HG02938 (cell line): ENCODE measurements at regions not wholly inside any gene's neighbourhood (a gene's known extent, or its start where the extent isn't known, plus 50 kb on each side); places are given as distances from the start of the nearest gene placed in this dataset.
A peak's percentile ranks its signal among the peaks of the same experiment; 100 is the strongest.
"Not testable (repeated sequence)": the region's sequence is repeated elsewhere in the genome, so short reads cannot be mapped to it uniquely, and the experiment has no call there.

Source experiments
- ATAC-seq: cut with Tn5 transposase; IDR thresholded peaks from one replicate; pipeline ENCODE4 v1.9.1; 2021; ENCODE audit warnings: mild to moderate bottlenecking, moderate library complexity; ENCODE audit not compliant: unreplicated experiment

DNA sequence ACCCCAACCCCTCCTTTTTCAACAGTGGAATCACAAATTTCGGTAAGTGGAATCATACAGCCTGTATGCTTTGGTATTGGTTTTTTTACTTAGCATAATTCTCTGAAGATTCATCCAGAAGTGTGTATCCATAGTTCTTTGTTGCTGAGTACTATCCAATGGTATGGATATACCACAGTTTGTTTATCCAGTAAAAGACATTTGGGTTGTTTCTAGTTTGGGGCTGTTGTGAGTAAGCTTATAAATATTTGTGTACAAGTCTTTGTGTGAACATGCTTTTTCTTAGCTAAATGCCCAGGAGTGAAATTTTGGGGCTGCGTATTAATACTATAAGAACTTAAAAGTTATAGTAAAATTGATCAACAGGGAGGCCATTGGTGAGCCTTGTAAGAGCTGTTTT is 57.5 kb upstream of the GC start:
- no peak for ATAC-seq

DNA sequence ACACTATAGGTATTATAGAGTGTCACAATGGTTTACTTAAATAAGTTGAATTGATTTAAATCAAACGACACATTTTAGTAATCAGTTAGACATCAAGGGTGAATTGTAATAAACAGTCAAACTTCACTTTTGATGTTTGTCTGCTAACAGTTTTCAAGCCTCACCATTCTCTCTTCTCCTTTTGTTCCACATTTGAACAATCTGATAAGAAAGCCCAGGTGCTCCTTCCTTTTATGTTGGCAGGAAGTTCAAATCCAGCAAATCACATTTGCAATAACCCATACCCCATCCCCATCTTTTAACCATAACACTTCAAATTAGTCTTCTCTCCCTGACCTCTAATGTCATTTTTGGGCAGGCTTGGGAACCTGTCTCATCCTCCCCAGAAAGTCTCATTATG is 63.4 kb upstream of the GC start:
- ATAC-seq = no peak

DNA sequence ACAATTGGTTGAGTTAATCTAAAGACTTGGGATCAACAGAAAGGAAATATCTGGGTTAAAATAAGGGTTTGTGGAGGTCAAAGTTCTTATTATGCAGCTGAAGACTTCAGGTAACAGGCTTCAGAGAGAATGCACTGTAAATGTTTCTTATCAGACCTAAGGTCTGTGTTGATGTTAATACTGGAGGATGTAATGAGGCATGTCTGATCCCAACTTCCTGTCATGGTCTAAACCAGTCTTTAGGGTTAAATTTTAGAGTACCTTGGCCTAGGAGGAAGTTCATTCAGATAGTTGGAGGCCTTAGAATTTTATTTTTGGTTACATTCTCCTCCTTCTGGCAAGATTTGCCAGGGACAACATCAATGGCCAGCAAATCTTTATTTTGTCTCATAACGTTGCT is 72.1 kb upstream of the GC start:
- no peak for ATAC-seq

DNA sequence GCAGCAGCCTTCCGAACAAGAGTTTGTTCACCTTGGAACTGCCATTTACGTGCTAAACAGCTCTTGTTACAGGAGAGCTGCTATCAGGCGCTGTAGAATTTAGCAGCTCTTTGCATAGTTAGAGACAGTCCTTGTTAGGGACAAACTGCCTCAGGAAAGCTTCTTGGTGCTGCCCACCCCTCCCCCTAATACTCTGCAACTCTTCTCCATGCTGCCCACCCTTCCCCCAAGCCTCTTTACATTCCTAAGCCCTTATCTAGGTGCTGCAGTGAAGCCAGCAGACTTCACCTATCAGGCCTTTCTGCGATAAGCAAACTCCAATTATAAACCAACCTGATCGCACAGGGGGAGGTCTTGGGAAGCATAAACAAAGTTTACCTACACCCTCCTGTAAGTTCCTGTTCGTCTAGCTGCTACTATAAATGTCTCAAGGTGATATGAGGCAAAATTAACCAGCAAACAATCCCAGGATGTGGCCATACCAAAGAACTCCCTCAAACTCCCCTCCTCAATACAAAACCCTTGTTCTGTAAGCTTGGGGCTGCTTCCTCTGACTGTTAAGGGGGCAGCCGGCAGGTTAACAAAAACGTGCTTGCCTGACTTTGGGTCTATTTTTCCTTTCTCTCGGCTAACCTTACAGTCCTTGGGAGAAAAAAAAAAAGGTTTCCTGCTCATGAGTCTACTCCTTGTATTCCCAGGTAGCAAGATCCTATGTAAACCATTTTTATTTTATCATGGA is 74.0 kb upstream of the GC start:
- ATAC-seq = no peak

DNA sequence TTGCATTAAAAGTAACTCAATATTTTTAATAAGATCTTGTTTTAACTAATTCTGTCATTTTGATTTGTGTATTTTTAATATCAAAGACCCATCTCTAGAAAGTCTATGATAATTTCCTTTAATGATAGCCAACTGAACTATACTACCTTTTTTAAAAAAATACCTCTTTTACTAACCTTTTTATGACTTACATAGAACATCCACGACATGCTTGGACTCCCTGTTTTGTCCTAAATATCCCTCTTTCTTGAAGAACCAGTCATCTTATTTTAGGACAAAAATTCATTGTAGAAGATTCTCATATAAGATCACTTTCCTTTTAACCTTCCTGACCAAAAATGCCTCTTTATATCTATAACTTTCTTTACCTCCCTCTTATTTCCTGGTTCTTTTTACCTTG is 76.8 kb upstream of the GC start:
- ATAC-seq = no peak

DNA sequence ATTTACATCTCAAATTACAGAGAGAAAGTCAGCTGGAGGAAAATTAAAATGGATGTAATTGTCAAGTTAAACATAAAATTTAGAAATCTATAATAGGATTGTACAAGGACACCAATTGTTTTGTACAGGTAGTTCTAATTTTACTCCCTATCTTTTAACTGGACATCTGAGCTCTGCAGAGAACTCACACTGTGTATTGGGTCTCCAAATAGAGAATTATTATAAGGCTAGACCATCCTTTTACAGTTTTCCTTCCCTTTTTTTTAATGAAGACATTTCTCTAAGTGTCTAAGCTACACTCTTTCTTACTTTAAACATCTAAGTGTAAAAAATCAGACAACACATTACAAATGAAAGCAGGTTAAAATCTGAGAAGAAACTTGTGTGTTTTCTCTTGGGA is 78.4 kb upstream of the GC start:
- ATAC-seq = no peak

DNA sequence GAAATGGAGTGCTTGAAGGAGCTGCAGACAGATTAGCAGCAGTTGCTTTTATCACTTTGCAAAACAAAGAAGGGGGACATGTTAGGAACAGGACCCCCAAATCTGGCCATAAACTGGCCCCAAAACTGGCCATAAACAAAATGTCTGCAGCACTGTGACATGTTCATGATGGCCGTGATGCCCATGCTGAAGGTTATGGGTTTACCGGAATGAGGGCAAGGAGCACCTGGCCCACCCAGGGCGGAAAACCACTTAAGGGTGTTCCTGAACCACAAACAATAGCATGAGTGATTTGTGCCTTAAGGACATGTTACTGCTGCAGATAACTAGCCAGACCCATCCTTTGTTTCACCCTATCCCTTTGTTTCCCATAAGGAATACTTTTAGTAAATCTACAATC is 79.6 kb upstream of the GC start:
- ATAC-seq = no peak

DNA sequence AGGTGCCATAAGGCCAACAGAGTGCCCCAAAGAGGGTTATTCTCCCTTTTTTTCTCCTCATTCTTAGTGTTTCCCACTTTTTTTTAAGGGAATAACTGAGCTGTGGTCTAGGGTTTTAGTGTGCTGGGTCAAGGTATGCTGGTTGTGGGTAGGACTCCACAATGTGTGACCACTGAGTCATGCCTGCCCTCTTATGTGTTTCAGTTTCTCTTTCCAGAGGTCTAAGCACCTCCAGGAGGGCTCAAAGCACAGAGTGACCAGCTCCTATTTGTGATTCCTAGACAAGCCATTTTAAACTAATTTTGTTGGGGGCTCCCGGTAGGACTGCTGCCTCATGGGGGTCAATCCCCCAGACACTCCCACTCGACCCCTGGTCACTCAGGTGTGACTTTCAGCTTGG is 80.5 kb upstream of the GC start:
- no peak for ATAC-seq

DNA sequence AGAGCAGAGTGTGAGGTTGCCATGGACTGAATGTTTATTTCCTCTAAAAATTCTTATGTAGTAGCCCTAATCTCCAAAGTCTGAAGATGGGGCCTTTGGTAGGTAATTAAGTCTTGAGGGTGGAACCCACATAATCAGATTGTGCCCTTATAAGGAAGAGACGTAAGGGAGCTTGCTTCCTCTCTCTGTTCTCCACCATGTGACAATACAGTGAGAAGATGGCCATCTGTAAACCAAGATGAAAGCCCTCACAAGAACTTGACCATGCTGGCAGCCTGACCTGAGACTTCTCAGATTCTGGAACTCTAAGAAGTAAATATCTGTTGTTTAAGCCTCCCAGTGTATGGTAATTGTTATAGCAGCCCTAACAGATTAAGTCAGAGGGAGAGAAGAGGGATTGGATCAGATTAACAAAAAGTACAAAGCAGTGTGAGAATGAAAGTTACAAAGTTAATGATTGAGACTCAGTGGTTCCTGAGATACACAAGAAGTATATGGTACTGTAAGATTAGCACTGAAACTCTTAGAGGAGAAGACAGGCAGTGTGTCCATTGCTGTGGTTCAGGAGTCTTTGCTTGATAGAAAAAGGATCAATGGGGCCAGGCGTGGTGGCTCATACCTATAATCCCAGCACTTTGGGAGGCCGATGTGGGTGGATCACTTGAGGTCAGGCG is 82.5 kb upstream of the GC start:
- peak; percentile 56 for ATAC-seq

DNA sequence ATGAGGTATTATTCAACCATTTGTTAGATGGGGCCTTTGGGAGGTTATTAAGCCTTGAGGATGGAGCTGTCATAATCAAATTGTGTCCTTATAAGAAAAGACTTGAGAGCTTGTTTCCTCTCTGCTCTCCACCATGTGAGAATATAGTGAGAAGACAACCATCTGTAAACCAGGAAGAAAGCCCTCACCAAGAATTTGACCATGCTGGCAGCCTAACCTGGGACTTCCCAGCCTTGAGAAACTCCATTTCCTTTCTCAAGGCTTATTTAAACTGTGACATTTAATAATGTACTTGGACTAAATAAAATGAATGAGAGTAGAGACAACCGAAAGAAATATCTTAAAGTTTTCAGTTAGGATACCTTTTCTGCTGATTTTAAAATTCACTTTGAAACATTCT is 83.7 kb upstream of the GC start:
- ATAC-seq = no peak

DNA sequence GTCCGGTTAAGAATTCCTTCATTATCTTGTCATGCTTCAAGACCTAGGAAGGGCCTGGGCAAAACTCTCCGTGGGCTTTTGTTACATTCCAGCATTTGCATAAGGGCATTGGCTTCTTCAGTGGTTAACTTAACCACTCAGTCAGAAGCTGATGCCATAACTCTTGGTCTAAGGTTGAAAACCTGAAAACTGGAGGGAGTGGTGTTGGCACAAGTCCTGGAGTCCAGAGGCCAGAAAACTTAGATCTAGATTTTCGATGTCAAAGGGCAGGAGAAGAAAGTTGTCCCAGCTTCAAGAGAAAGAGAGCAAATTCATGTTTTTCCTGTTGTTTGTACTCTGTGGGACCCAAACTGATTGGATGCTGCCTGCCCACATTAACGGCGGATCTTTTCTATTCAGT is 86.6 kb upstream of the GC start:
- ATAC-seq = no peak

DNA sequence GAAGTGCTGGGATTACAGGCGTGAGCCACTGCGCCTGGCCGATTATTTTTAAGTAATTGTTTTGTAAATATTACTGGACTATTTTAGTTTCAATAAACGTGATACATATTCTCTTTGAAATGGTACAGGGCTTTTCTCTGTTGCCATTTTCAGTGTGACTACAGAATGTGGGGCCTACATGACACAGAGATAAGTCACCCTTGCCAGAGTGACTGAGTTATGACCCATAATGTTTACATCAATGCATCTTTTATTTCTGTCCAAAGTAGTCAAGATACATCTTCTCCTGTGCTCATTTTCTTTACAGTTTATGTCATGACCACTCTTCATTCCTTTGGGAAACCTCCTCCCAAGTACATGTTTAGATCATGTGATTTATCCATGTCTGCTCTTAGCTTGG is 88.3 kb upstream of the GC start:
- no peak for ATAC-seq

DNA sequence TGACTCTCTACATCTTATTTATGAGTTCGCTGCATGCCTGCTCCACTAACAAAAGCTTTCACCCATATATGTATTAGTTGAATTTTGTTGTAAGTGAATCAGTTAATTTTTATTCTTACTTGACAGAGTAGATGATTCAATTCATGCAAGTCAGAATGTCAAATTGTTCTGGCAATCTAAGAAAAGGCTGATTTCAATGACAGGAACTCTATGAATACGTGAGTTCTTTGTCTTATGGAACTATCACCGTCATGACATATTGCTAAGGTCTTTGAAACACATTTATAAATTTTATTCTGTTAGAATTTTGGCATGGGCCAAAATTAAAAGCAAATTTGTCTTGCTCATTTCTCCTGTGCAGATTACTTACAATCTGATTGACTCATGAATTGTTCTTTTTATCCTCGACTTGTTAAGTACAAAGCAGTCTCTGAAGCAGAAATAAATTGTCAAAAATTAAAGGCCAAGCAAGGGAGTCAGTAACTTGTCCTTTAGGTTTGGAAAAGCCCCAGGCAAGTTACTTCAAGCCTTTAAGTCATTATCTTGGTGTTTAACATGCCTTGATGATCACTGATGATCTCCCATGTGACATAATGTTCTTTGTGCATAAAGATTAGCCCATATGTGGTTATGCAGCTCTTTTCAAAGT is 89.0 kb upstream of the GC start:
- no peak for ATAC-seq

DNA sequence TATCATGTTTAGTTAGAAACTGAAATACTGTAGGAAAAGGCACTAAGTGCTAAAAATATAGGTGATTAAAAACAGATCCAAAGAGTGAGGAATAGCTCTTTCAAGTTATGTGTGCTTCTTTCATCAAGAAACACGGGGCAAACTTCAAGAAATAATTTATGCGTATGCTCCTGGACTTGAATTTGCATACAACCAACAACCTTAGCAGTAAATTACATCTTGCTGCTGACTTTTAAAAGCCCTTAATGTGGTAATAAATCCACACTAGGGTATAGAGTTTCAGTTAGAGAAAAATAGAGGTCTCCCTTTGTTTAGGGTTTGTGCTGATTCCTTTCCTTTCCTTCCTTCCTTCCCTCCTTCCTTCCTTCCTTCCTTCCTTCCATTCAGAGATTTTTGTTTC is 94.5 kb upstream of the GC start:
- no peak for ATAC-seq

DNA sequence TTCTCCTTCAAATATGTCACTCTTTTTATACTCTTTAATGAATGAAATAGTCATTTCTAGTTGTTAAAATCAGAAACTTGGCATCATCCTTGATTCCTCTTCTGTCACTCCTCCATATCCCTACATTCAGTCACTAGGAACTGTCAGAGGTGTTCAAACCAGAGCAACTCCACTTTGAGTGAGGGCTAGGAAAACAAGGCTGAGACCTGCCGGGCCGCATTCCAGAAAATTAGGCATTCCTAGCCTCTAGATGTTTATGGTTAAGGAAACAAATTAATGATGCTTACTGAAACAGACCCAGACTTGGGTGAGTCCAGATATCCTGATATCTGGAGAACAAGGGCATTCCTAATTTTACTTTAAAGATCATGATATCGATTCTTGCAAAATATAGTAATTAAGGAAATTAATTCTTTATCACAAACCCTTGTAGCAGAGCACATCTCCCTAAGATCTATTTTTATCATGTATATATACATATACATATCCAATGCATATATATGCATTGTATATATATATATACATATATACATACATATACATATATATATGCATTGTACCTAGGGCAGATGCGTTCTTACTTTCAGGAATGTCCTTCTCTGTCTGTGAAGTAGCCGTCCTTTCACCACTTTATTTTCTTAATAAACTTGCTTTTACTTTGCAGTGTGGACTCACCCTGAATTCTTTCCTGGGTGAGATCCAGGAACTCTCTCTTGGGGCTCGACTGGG is 98.4 kb upstream of the GC start:
- no peak for ATAC-seq

DNA sequence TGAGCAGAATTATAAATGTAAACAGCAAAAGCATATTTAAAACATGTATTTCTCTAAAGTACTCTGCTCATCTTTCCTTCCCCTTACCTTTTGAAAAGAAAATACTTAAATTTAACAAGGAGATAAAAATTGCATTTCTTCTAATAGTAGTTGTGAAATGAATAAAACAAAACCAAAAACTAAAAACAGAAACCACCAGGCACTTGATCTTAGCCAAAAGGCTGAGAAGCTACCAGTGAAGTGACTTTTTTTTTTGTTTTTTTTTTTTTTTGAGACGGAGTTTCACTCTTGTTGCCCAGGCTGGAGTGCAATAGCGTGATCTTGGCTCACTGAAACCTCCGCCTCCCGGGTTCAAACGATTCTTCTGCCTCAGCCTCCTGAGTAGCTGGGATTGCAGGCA is 116.5 kb upstream of the GC start:
- ATAC-seq = not testable (repeated sequence)

DNA sequence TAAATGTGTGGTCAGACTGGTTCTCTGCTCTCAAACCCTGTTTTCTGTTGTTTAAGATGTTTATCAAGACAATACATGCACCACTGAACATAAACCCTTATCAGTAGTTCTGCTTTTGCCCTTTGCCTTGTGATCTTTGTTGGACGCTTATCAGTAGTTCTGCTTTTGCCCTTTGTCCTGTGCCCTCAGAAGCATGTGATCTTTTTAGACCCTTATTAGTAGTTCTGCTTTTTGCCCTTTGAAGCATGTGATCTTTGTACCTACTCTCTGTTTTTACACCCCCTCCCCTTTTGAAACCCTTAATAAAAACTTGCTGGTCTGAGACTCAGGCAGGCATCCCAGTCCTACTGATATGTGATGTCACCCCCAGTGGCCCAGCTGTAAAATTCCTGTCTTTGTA is 121.7 kb upstream of the GC start:
- not testable (repeated sequence) for ATAC-seq

DNA sequence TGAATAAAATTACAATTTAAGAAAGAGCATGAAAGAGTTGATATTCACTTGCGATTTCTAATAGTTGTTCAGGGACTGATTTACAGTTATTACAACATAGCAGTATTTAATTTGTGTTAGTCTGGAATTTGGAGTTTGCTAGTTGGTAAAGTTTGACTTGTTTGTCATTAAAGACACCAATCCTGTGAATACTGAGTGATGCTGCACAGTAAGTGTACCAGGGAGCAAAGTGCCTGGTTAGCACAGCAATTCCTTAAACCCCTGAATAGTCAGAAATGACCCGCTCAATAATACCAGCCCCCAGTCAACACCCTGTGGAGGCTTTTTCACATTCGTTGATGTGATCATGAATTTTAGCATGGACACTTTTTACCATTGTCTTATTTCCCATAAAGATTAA is 122.2 kb upstream of the GC start:
- no peak for ATAC-seq

DNA sequence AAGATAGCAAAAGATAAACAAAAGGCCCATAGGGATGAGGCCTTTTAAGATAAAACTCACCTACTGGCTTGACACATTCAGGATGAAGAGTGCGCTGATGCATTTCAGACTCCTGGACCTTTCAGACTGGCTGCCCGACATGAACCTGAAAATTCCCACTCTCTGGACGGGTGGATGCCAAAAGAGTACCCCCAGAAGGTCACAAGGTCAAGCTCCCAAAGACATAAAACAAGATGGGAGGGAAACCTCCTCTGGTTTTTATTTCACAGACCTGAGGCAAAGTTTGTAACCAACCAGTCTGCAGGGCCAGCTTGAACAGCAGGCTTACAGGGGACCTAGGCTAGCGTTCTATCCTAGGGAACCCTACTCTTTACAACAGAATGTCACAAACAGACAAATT is 123.2 kb upstream of the GC start:
- no peak for ATAC-seq

DNA sequence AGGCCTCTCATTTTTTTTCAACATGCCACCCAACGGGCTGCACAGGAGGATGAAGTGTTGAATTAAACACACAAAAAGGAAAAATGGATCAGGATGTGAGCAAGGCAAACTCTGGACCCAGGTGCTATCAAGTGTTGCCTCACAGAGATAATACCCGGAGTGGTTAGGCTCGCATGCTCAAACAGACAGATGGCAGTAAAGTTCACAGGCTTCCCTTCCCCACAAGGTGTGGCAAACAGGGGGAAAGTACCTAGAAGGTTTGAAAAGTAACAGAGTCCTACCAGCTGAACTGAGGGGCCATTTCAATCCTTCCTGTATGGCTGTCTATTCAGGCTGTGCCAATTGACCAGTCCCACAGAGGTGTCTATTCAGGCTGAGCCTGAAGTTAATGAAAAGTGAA is 123.9 kb upstream of the GC start:
- ATAC-seq = no peak

DNA sequence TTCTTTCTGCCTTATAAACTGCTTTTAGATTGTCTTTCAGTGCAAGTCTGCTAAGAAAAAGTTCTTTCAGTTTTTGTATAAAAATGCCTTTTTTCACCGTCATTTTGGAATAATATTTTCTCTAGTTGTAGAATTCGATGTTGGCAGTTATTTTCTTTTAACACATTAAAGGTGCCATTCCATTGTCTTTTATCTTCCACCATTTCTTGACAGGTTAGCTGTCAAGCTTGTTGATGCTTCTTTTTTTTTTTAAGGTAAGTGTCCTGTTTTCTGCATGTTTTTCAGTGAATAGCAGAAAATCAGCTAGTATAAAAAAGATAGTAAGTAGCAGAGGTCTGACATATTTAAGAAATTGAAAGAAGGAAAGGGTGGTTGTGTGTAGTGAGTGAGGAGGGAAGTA is 118.5 kb upstream of the NPFFR2 start:
- ATAC-seq = no peak

DNA sequence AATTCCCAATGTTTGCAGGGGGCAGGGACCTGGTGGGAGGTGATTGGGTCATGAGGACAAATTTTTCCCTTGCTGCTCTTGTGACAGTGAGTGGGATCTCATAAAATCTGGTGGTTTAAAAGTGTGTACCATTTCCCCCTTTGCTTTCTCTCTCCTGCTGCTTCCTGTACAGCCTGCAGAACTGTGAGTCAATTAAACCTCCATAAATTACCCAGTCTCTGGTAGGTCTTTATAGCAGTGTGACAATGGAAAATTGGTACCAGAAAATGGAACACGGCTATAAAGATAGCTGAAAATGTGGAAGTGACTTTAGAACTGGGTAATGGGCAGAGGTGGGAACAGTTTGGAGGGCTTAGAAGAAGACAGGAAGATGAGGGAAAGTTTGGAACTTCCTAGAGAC is 108.7 kb upstream of the NPFFR2 start:
- ATAC-seq = no peak
